Thoracic aorta (tissue), 2 donors: ENCODE measurements at regions not wholly inside any gene's neighbourhood (a gene's known extent, or its start where the extent isn't known, plus 50 kb on each side); places are given as distances from the start of the nearest gene placed in this dataset.
"Not testable (repeated sequence)": the region's sequence is repeated elsewhere in the genome, so short reads cannot be mapped to it uniquely, and the experiment has no call there.

Experiments
- ATAC-seq: fragments of 150-250 bp; one replicate; pipeline ENCODE4 v1.8.0; 2017; ENCODE audit warnings: low read depth; ENCODE audit not compliant: insufficient number of reproducible peaks, low FRiP score
- DNase-seq: peaks from one replicate; pipeline ENCODE4 v3.0.0-alpha.2; 2020; ENCODE audit warnings: low spot score
- H3K27ac ChIP-seq, 2 donors: fragments of 200-600 bp; sonication (generic); 1 replicate in 1 of 2; 2 replicates in 1 of 2; pipeline ENCODE4 v1.5.1; 2016; ENCODE audit warnings: mild to moderate bottlenecking in 2 of 2, moderate library complexity in 2 of 2
- H3K27me3 ChIP-seq: fragments of 200-600 bp; sonication (generic); replicated peaks from 2 replicates; pipeline ENCODE4 v1.6.0; 2016; ENCODE audit warnings: mild to moderate bottlenecking; ENCODE audit not compliant: insufficient read depth
- H3K36me3 ChIP-seq: fragments of 200-600 bp; sonication (generic); one replicate; pipeline ENCODE4 v1.5.1; 2016
- H3K4me1 ChIP-seq, 2 donors: fragments of 200-600 bp; sonication (generic); 1 replicate in 1 of 2; 2 replicates in 1 of 2; pipeline versions ENCODE4 v1.5.1 to v1.6.0; 2016; ENCODE audit warnings: low read depth in 2 of 2, mild to moderate bottlenecking in 1 of 2; ENCODE audit not compliant: control insufficient read depth in 1 of 2
- H3K4me3 ChIP-seq: fragments of 200-600 bp; sonication (generic); 2 replicates; pipeline ENCODE4 v1.5.1; 2016; ENCODE audit warnings: mild to moderate bottlenecking
- H3K9me3 ChIP-seq: fragments of 200-600 bp; sonication (generic); 2 replicates; pipeline ENCODE4 v1.5.1; 2016
- CTCF ChIP-seq: fragments of 200-600 bp; sonication (generic); IDR thresholded peaks from one replicate; pipeline ENCODE4 v1.5.1; 2019; ENCODE audit warnings: antibody characterized with exemption

GRCh38 chr17:20927308-20927977, 115.4 kb downstream of the USP22 start:
- DNase-seq = no peak
- no peak for ATAC-seq
- H3K27ac ChIP-seq = no peak overlapping the region

GRCh38 chr17:20929334-20929733, 113.5 kb downstream of the USP22 start:
- H3K27me3 ChIP-seq = no peaks in the 10 kb centered on the region
- DNase-seq = no peak
- no peak for ATAC-seq
- H3K36me3 ChIP-seq = no peaks in the 10 kb centered on the region
- H3K4me3 ChIP-seq = no peak overlapping the region
- H3K9me3 ChIP-seq = no peaks in the 10 kb centered on the region
- no peak overlapping the region for H3K27ac ChIP-seq
- no peak for TF ChIP-seq CTCF
- H3K4me1 ChIP-seq = peaks cover 4 to 12% of the 10 kb centered on the region in 2 donors

More at GRCh38 chr17:20927308-20927977, 115.4 kb downstream of the USP22 start:
- Histone ChIP-seq H3K36me3 (no peaks in the 10 kb centered on the region), H3K4me3 (no peak overlapping the region), H3K27me3 (no peaks in the 10 kb centered on the region), H3K9me3 (no peaks in the 10 kb centered on the region), H3K4me1 (peaks cover 4 to 12% of the 10 kb centered on the region in 2 donors)
- TF ChIP-seq CTCF = no peak

GRCh38 chr17:20930081-20930760, 112.6 kb downstream of the USP22 start:
- Histone ChIP-seq H3K27me3 (no peaks in the 10 kb centered on the region), H3K4me3 (no peak overlapping the region), H3K9me3 (no peaks in the 10 kb centered on the region), H3K36me3 (no peaks in the 10 kb centered on the region), H3K4me1 (peaks cover 4 to 15% of the 10 kb centered on the region in 2 donors), H3K27ac (no peak overlapping the region)
- no peak for TF ChIP-seq CTCF
- DNase-seq (no peak), ATAC-seq (no peak)

DNA sequence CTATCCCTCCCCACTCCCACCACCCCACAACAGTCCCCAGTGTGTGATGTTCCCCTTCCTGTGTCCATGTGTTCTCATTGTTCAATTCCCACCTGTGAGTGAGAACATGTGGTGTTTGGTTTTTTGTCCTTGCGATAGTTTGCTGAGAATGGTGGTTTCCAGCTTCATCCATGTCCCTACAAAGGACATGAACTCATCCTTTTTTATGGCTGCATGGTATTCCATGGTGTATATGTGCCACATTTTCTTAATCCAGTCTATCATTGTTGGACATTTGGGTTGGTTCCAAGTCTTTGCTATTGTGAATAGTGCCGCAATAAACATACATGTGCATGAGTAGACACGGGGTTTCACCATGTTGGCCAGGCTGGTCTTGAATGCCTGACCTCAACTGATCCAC, 109.8 kb downstream of the USP22 start:
- H3K27ac ChIP-seq, ATAC-seq, H3K27me3 ChIP-seq, H3K9me3 ChIP-seq, H3K4me1 ChIP-seq, H3K36me3 ChIP-seq, H3K4me3 ChIP-seq, DNase-seq: not testable (repeated sequence)

GRCh38 chr17:20934288-20934687, 108.5 kb downstream of the USP22 start:
- Histone ChIP-seq H3K36me3 (no peaks in the 10 kb centered on the region), H3K27ac (no peak overlapping the region), H3K4me3 (no peak overlapping the region), H3K4me1 (peaks cover 6 to 8% of the 10 kb centered on the region in 2 donors), H3K27me3 (no peaks in the 10 kb centered on the region), H3K9me3 (no peaks in the 10 kb centered on the region)
- no peak for TF ChIP-seq CTCF
- ATAC-seq (no peak), DNase-seq (no peak)
